GM21786 (cell line): ENCODE measurements at regions not wholly inside any gene's neighbourhood (a gene's known extent, or its start where the extent isn't known, plus 50 kb on each side); places are given as distances from the start of the nearest gene placed in this dataset.

Experiments used
- ATAC-seq: cut with Tn5 transposase; IDR thresholded peaks from one replicate; pipeline ENCODE4 v1.9.1; 2021; ENCODE audit not compliant: unreplicated experiment

DNA sequence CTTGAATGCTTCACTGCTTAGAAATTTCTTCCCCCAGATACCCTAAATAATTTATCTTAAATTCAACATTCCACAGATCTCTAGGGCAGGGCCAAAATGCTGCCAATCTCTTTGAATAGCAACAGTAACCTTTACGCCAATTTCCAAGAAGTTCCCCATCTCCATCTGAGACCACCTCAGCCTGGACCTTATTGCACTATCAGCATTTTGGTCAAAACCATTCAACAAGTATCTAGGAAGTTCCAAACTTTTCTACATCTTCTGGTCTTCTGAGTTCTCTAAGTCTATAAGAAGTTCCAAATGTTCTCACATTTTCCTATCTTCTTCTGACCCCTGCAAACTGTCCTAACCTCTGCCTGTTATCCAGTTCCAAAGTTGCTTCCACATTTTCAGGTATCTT, 1306.9 kb upstream of the SORCS1 start:
- no peak for ATAC-seq

DNA sequence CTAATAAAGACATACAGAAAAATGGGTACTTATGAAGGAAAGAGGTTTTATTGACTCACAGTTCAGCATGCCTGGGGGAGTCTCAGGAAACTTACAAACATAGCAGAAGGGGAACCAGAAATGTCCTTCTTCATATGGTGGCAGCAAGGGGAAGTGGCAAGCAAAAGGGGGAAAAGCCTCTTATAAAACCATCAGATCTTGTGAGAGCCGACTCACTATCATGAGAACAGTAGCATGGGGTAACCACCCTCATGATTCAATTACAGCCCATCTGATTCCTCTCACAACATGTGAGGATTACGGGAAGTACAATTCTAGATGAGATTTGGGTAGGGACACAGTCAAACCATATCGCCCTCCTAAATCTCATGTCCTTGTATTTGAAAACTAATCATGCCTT, 1305.4 kb upstream of the SORCS1 start:
- no peak for ATAC-seq

DNA sequence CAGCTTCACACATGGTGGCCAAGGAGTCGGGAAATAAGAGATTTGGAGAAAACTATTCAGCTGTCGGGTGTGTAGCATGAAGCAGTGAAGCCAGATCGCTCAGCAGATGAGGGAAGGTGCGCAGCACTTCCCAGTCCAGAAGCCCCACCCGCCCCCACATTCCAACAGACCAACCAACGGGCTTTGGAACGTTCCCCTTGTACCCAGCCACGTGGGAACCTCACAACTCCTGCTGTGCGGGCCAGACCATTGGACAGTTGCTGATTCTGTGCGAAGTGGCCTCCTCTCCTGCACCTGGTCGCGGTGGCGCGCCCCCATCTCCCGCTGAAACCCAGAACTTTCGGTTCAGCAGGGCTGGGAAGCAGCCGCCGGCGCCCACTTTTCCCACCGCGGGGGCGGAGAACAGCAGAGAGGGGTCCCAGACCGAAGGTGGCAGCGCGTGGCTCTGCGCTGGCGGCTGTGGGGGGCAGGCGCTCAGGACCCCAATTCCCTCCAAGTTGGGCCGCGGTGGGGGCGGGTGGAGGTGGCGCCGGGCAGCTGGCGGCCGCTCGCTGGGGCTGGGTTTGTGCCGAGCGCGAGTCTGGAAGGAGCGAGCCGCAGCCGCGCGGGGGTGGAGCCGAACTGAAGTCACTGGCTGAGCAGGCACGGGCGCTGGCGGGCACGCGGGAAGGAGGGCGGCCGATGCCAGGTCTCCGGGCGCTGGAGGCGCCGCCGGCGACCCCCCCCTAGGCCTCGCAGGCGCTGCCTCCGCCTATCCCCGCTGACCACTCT, 1301.5 kb upstream of the SORCS1 start:
- no peak for ATAC-seq

DNA sequence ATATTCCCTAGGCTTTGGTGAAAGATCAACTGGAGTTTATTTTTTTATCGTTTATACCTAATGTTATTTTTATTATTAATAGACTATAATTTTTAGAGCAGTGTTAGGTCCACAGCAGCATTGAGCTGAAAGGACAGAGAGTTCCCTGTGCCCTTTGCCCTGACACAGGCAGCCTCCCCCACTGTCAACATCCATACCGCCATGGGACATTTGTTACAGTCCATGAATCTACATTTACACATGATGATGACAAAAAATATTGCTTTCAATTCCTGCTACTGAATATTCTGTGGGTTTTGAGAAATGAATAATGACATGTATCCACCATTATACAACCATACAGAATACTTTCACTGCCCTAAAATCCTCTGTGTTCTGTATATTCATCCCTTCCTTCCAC, 1297.5 kb upstream of the SORCS1 start:
- no peak for ATAC-seq

DNA sequence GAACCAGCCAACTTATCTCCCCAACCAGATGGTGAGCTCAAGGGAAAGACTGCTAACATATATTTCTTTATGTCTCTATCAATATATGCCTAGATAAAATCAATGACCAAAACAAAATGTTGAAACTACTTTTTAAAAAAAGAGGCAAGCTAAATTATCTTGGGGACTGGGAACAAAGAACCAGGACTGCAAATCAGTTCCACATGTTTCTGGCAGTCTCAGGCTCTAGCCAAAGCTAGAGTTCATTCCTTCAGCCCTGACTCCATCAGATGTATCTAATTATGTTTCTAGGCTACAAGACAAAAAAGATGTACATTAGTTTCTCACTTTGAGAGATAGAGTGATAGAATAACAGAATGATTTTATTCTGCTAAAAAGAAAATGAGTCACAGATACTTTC, 1290.3 kb upstream of the SORCS1 start:
- no peak for ATAC-seq

DNA sequence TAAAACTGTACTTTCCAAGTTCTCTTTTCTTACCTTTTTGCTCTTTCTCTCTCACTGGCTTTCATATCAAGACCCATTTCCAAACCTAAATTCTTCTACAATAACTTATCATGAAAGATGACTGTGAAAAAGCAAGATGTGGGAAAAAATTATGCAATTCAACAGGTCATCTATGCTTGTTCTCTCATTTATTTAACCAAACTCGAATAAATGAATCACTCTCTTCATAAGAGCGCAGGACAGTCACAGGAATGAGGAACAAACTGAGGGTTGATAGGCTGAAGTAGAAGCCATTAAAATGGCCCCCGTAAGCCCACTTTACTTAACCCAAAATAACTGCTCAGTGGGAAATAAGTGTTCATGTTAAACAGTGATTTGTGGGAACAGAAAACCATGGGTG, 1289.7 kb upstream of the SORCS1 start:
- no peak for ATAC-seq

DNA sequence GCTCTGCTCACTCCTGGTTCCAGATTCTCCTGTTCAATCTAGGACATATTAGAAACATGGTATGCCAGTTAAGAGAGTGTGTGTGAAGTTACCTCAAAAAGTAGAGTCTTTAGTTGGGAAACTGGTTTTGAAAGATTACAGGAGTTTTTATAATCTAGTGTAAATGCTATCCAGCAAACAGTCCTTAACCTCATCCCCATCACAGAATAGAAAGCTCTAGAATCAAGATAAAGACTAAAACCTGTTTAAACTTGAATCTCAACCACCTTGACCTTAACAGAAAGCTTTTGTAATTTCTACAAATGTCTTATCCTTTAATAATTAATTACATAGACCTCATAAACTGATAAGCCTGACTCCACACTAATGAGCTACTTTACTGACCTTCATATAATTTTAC, 1288.7 kb upstream of the SORCS1 start:
- ATAC-seq: no peak

DNA sequence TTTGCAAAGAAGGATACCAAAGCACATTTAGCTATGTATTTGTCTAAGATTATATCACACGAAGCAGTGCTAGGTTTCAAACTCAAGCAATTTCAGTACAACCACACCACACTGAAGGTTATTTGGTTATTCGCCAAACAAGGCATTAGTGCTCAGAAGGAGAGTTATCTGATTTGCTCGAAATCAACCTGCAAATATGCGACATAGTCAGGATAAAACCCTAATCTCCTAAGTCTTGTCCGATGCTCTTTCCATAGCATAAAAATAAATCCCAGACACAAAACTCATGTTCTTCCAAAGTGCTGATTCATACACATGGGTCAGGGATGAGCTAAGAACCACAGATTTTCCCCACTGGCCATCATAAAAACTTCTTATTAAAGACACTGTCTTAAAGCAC, 1288.0 kb upstream of the SORCS1 start:
- ATAC-seq: no peak

DNA sequence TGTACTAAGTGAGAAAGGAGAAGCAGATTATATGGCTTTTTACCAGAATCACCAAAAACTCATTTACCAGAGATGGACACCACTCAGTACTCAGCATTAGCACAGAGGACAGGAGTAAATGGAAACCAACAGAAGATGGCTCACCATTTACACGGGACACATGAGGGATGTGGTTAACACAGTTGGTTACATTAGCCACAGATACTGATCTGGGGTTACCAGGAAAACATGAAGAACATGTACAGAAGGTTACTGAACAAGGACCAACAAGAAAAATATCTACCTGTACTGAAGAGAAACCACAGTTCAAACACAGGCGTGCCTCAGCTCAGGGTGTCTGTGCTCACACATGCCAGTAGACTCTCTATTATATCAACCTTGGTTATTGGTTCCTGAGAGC, 1285.8 kb upstream of the SORCS1 start:
- no peak for ATAC-seq

DNA sequence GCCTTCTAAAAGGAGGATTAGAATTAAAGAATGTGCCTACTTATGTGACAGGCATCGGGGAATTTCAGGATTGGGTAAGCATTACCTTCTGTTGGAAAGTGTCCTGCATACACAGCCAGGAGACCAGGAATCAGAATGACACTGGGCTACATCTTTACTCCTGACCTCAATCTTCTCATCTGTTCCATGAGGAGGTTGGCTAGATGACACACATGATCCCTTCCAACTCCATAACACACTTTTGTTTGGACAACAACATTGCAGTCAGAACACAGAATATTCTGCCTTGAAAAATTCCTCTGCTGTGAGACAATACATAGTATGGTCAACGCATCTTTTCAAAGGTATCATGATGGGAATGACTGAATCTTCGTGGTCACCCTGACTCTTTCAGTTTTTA, 1281.2 kb upstream of the SORCS1 start:
- no peak for ATAC-seq

DNA sequence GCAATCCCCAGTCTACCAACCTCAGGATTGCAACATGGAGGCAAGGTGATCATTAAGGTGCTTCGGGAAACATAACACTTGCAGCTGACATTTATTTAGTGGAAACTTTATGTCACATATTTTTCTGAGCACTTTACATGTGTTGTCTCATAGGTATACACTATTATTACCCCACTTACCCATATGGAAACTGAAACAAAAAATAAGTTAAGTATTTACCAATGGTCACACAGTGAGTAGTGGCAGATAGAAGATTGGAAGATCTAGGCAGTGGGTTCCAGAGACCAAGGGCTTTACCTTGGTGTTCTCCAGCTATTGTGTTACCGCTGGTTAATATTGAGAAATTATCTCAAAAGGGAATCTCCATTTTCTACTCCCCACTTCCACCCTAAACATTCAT, 1279.1 kb upstream of the SORCS1 start:
- peak; percentile 82 for ATAC-seq

DNA sequence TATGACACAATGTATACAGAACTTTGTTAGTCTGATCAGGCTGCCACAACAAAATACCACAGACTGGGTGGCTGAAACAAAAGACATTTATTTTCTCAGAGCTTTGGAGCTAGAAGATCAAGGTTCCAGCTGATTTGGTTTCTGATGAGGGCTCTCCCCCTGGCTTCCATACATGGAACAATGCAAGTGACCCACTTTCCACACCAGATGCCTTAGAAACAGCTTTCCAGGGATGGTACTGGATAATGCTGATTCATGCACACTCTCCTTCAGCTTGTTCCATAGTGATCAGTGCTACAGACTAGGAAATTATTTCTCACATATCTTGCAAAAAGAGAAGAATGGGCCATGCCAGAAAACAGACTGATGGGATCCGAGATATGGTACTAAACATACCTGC, 1274.9 kb upstream of the SORCS1 start:
- ATAC-seq: no peak

DNA sequence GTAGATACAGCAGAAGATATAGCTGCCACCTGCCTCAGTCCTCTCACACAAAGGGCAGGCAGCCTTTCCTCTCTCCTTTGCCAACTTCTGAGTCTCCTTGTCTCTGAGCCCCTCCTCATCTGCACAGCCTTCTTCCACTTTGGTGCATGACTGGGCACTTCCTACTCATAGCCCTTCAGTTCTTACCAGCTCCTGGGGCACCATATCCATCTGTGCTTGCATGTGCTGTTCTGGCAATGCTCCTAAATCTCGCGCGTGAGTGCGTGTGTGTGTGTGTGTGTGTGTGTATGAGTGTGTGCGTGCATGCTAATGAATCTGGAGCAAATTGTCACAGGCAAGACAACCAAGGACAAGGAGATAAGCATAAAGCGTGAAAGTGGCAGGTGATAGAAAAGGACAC, 1271.6 kb upstream of the SORCS1 start:
- no peak for ATAC-seq

DNA sequence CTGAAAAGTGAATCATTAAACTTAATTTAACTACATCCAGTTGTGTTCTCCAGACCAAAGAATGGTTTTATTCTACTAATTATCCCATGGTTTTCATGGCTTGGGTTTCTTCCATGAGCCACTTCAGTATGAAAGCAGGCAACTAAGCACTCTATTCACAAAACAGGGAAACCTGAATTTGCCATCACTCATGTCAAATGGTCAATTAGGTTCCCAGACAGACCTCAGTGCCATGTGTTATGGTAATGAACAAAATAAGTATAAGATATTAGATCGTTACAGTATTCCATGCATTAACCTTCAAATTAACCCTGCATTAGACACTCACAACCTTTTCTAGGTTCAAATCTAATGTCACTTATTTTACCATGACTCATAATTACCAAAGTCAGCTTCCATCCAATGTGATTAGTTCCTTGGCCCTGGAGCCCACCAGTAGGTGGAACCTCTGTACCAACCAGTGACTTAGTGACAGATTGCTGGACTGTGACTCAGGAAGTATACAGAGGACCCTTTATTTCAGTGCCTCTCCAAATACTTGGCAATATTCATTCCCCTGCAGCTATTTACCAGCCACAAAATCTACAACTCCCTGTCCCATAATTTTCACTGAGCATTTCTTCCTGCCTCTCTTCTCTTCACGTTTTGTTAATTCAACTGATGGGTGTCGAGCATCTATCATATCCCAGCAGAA, 1270.2 kb upstream of the SORCS1 start:
- ATAC-seq: no peak

DNA sequence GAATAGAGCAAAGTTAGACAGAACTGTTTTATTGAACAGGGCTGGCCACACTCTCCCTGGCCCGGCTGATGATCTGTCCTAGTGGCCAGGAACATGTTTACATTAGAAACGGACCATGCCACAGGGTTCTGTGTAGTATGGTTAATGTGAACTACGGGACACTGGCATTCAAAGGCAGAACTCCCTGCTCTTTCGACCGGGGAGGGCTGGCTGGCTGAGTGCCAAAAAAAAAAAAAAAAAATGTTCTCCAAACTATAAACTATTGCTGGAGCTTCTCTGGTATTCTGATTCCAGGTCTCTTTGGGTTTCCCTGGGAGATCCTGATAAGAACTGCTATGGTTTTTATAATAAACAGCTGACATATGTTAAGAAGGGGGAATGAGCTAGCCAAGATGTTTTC, 1262.6 kb upstream of the SORCS1 start:
- no peak for ATAC-seq

DNA sequence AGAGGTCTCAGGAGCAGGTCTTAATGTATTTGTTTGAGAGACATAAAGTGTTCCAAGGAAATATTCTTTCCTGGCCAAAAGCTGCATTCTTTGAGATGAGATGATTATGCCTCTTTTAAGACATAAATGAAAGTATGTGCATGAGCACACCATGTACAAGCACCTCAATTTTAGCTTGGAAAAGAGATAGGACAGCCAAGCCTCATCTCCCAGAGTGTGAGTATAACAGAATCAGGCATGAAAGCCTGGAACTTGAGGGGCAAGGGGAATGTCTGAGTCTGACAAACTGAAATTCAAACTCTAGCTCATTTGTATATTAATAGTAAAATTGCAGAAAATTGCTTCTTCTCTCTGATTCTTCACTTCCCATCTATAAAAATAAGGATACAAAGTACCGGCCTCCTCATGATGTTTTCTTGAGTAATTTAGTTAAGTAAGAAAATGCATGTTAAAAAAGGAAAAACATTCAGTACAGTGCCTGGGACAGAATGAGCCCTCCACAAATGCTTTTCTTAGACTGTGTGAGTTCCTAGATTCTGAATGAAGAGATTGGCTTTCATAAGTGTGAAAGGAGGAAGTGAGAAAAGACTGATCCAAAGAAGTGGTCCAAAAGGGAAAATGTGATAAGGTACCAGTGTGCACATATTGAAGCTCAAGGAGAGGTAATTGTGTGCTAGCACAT, 1260.9 kb upstream of the SORCS1 start:
- no peak for ATAC-seq

DNA sequence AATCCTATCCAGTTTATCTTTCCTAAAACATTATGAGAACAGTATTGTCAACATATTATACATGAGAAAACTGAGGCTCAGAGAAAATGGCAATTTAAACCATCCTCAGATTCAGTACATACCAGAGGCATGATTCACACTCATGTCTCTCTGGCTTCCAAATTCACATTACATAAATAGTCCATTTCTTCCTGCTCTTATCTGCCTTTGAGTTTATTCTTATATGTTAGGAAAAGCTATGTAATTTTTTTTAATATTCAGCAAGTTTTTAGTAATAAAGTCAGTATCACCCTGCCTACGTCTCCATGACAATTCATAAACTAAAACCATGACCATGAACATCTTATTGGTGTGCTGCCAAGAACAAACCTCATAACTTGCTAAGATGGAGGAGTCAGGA, 1260.2 kb upstream of the SORCS1 start:
- ATAC-seq: no peak

DNA sequence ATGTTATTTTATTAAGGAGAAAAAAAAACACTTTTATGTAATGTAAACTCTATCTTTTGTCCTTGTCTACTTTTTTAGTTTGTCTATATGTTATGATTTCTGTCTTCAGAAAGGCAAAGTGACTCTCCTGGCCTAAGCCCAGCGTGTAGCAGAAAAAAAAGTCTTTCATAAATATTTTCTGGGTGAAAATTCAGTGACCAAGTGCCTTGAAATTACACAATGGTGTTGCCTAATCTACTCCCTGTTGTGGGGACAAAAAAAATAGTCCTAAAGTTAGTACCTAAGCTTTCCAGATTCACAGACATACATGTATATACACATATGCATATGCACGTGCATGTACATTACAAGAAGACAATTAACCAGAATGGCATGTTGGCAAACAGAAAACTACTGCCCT, 1257.8 kb upstream of the SORCS1 start:
- ATAC-seq: no peak

DNA sequence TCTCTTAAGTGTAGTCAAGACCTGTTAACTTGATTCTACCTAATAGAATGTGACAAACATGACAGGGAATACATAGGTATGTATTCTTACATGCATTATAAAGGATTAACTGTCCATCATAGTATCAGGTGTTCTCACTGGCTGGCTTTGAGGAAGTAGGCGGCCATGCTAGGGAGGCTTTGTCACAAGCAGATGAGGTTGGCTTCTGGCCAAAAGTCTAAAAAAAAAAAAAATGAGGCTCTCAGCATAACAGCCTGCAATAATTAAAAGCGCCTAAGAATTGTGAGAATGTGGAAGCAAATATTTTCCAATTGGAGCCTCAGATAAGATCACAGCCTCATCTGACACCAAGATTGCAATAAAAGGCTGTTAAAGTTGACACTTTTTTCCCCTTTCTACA, 1256.8 kb upstream of the SORCS1 start:
- ATAC-seq: no peak

DNA sequence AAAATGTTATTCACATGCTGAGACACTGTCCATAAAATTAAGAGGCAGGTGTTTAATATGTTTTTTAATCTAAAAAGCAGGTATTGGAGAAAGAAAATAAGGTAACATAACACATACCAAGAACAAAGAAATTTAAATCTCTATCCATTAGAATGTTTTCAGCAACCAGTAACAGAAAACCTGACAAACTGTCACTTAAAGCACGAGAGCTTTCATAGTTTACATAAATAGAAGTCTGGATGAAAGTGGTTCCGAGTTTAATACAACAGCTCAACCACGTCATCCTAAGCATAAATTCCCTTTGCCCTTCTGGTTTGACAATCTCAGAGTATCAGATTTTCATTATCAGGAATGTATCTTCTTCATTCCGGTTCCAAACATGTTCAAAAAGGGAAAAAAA, 1249.4 kb upstream of the SORCS1 start:
- ATAC-seq: no peak

DNA sequence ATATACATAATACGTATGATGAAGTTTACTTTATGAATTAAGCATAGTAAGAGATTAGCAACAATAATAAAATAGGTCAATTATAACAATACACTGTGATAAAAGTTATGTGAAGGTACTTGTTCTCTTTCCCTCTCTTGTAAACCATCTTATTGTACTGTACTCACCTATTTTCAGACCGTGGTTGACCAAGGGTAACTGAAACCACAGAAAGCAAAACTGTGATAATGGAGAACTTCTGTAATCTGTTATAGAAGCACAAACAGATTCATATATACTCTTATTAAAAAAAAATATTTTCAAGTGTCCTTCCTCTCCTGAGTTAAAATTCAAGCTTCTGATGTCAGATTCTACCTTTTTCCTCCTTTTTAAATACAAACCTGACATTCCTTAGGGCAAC, 1247.8 kb upstream of the SORCS1 start:
- ATAC-seq: no peak

DNA sequence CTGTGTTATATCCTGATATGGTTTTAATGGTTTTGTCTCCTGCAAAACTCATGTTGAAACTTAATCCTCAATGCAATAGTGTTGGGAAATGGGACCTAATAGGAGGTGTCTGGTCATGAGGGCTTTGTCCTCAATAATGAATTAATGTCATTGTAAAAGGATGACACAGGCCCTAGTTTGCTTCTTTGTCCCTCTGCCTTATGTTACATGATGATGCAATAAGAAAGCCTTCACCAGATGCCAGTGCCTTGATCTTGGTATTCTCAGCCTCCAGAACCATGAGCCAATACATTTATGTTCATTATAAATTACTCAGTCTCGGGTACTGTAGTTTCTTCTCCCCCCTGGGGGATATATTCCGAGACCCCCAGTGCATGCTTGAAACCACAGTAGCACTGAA, 1247.4 kb upstream of the SORCS1 start:
- ATAC-seq: no peak
